ENCODE measurements at regions not wholly inside any gene's neighbourhood (a gene's known extent, or its start where the extent isn't known, plus 50 kb on each side); places are given as distances from the start of the nearest gene placed in this dataset.

DNA sequence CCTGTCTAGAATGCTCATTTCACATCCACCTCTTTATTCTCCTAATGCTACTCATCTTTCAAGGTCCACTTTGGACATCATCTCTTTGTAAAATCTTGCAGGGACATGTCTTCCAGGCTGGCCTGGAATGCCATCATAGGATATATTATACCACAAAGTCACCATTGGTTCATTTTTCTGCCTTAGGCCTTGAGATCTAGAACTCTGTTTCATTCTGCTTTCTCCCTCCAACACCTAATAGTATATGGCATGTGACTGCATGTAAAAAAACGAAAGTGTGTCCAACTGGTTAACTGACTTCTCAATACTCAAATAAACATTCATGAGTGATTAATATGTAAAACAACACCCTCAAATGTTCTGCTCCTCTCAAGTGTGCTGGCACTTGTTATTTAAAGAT, 84.1 kb downstream of the RGS2 start:
- no peak for TF ChIP-seq EZH2 (IDR thresholded peaks at IDR 0.05; ENCODE audit: insufficient read depth, poor library complexity, severe bottlenecking)
- TF ChIP-seq EZH2phosphoT487 (IDR thresholded peaks at IDR 0.05; ENCODE audit: insufficient read depth, low read depth), result no peak

Data from GM23248 (cell line).